ENCODE measurements at regions not wholly inside any gene's neighbourhood (a gene's known extent, or its start where the extent isn't known, plus 50 kb on each side); places are given as distances from the start of the nearest gene placed in this dataset.

DNA sequence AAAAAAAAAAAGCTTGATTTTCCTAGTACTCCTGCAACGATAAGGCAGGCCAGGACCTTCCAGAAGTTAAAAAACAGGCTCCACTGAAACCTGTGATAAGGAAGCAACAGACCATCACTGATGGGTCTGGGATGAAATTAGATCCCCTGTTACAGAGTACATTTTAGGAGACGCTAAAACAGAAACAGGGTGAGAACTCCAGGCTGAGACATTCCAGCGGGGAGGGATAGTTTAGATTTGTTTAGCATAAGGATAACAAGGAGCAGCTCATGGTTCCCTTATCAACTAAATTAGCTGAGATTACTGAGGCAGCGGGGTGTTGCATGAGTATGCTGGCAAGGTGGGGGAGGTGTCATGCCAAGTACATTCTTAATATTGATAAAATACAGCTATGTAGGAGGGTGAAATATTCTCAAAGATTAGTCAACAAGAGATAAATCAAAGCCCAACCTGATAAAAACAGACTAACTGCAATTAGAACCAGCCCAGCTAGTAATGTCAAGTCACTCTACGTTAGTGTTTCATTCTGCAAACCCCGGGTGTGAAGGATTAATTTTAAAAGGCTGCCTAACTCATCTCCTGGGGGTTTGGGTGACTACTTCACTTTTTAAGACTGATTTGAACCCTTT lies 75.0 kb upstream of the BZW1 start:
- TF ChIP-seq, protein P1, sequence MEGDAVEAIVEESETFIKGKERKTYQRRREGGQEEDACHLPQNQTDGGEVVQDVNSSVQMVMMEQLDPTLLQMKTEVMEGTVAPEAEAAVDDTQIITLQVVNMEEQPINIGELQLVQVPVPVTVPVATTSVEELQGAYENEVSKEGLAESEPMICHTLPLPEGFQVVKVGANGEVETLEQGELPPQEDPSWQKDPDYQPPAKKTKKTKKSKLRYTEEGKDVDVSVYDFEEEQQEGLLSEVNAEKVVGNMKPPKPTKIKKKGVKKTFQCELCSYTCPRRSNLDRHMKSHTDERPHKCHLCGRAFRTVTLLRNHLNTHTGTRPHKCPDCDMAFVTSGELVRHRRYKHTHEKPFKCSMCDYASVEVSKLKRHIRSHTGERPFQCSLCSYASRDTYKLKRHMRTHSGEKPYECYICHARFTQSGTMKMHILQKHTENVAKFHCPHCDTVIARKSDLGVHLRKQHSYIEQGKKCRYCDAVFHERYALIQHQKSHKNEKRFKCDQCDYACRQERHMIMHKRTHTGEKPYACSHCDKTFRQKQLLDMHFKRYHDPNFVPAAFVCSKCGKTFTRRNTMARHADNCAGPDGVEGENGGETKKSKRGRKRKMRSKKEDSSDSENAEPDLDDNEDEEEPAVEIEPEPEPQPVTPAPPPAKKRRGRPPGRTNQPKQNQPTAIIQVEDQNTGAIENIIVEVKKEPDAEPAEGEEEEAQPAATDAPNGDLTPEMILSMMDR (IDR thresholded peaks at IDR 0.05), result no peak
- no peak for TF ChIP-seq POLR2A (IDR thresholded peaks at IDR 0.05)
